ENCODE measurements at regions not wholly inside any gene's neighbourhood (a gene's known extent, or its start where the extent isn't known, plus 50 kb on each side); places are given as distances from the start of the nearest gene placed in this dataset.
A peak's percentile ranks its signal among the peaks of the same experiment; 100 is the strongest.

DNA sequence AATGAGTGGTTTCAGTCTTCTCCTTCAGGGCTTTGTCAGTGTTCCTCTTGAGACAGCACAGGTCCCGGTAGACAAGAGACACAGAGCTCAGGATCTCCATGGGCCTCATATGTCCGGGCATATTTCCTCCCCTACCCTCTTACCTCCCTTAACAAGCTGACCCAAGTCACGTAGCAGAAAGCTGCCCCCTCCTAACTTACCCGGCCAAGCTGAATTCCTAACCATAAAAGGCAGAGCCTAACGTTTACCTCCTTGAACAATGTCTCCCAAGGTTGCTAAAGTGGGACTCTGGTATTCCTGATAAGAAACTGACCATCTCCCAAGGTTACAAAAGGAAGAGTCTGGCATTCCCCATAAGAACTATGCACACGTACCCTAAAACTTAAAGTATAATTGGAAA is 182.2 kb upstream of the USP15 start:
- Histone ChIP-seq H4K20me1 (ENCODE audit: low read depth) (no peaks in the 10 kb centered on the region), H3K4me3 (no peak overlapping the region), H3K36me3 (no peaks in the 10 kb centered on the region), H2AFZ (replicated peaks) (peak overlapping the region; percentile 99), H3K4me2 (no peak overlapping the region), H3K27me3 (no peaks in the 10 kb centered on the region), H3K4me1 (peaks cover 9% of the 10 kb centered on the region), H3K27ac (no peak overlapping the region), H3K9me3 (ENCODE audit: low read depth) (no peaks in the 10 kb centered on the region), H3K79me2 (ENCODE audit: low read depth) (no peaks in the 10 kb centered on the region), H3K9ac (no peak overlapping the region), H3F3A (ENCODE audit: low read depth) (no peaks in the 10 kb centered on the region)
- Mint-ChIP-seq H3K36me3 (no peaks in the 10 kb centered on the region), H3K4me3 (no peak overlapping the region), H3K4me1 (no peaks in the 10 kb centered on the region), H3K9me3 (no peaks in the 10 kb centered on the region), H3K27ac (no peak overlapping the region), H3K27me3 (ENCODE audit: insufficient read depth, low read depth) (peaks cover 2% of the 10 kb centered on the region)
- TF ChIP-seq CTCF (IDR thresholded peaks at IDR 0.05), result no peak
- no peak for TF ChIP-seq EZH2phosphoT487 (IDR thresholded peaks at IDR 0.05)
- TF ChIP-seq EZH2 (IDR thresholded peaks at IDR 0.05), result no peak
- DNase-seq (ENCODE audit: low spot score), result no peak

DNA sequence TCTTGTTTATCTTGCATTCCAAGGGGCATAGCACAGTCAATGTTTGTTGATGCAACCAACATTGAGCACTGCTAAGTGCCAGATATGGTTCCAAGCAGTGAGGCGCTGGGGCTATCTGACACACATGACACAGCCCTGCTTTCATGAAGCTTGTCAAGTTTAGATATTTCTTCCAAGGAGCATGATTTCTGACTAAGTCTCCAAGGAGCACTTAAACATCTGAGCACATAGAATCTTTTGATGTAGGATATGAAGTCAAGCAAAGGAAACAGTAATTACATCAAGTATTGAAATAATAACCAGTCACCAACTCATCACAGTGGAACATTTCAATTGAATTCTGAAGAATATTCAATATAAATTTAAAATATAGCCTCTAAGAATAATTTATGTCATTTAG is 177.8 kb upstream of the USP15 start:
- H3K36me3 Mint-ChIP-seq, result no peaks in the 10 kb centered on the region
- H3K27ac ChIP-seq, result no peak overlapping the region

DNA sequence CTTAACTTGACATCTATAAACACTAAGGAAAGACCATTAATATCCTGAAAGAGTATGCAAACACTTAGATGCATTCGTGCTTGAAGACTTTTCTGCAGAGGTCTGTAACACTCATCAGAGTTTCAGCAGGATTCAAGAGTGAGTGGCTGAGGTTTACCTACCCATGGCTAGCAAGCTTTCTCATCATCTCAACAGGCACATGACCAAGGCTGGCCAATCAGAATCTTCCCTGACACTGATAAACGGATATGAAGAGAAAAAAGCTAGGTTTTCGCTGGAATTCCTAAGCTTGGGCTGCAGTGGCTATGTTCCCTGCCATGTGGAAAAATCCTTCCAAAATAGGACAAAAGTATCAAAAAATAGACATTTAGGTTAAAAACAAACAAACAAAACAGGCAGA is 162.1 kb upstream of the USP15 start:
- no peak for TF ChIP-seq CTCF (IDR thresholded peaks at IDR 0.05)
- no peak for TF ChIP-seq EZH2 (IDR thresholded peaks at IDR 0.05)
- TF ChIP-seq EZH2phosphoT487 (IDR thresholded peaks at IDR 0.05), result no peak

More for the DNA sequence above, 177.8 kb upstream of the USP15 start:
- no peaks in the 10 kb centered on the region for H3K36me3 ChIP-seq
- no peaks in the 10 kb centered on the region for H3F3A ChIP-seq (ENCODE audit: low read depth)
- H3K79me2 ChIP-seq (ENCODE audit: low read depth), result no peaks in the 10 kb centered on the region
- no peak overlapping the region for H3K9ac ChIP-seq
- no peaks in the 10 kb centered on the region for H4K20me1 ChIP-seq (ENCODE audit: low read depth)
- Mint-ChIP-seq H3K4me1 (no peaks in the 10 kb centered on the region), H3K9me3 (peaks cover 4% of the 10 kb centered on the region), H3K27me3 (ENCODE audit: insufficient read depth, low read depth) (peaks cover 2% of the 10 kb centered on the region), H3K4me3 (no peak overlapping the region), H3K27ac (no peak overlapping the region)
- no peak overlapping the region for H3K4me3 ChIP-seq
- H3K4me1 ChIP-seq, result peaks cover 9% of the 10 kb centered on the region
- H3K27me3 ChIP-seq, result no peaks in the 10 kb centered on the region
- peaks cover 4% of the 10 kb centered on the region for H3K9me3 ChIP-seq (ENCODE audit: low read depth)
- TF ChIP-seq CTCF (IDR thresholded peaks at IDR 0.05), result no peak
- no peak for TF ChIP-seq EZH2 (IDR thresholded peaks at IDR 0.05)
- TF ChIP-seq EZH2phosphoT487 (IDR thresholded peaks at IDR 0.05), result no peak
- H2AFZ ChIP-seq (replicated peaks), result no peak overlapping the region
- H3K4me2 ChIP-seq, result no peak overlapping the region
- DNase-seq (ENCODE audit: low spot score), result no peak

More for the DNA sequence above, 162.1 kb upstream of the USP15 start:
- Mint-ChIP-seq H3K4me3 (no peak overlapping the region), H3K9me3 (no peaks in the 10 kb centered on the region), H3K27ac (no peak overlapping the region), H3K4me1 (no peaks in the 10 kb centered on the region), H3K27me3 (ENCODE audit: insufficient read depth, low read depth) (no peaks in the 10 kb centered on the region), H3K36me3 (no peaks in the 10 kb centered on the region)
- H3K9me3 ChIP-seq (ENCODE audit: low read depth), result no peaks in the 10 kb centered on the region
- no peaks in the 10 kb centered on the region for H3K79me2 ChIP-seq (ENCODE audit: low read depth)
- H3K9ac ChIP-seq, result no peak overlapping the region
- H3K27me3 ChIP-seq, result no peaks in the 10 kb centered on the region
- H3K4me1 ChIP-seq, result no peaks in the 10 kb centered on the region
- H4K20me1 ChIP-seq (ENCODE audit: low read depth), result no peaks in the 10 kb centered on the region
- H3K4me2 ChIP-seq, result no peak overlapping the region
- no peaks in the 10 kb centered on the region for H3F3A ChIP-seq (ENCODE audit: low read depth)
- H2AFZ ChIP-seq (replicated peaks), result no peak overlapping the region
- H3K27ac ChIP-seq, result no peak overlapping the region
- H3K36me3 ChIP-seq, result no peaks in the 10 kb centered on the region
- no peak overlapping the region for H3K4me3 ChIP-seq
- DNase-seq (ENCODE audit: low spot score), result no peak
